Neural crest cell (in vitro differentiated cells): ENCODE measurements at regions not wholly inside any gene's neighbourhood (a gene's known extent, or its start where the extent isn't known, plus 50 kb on each side); places are given as distances from the start of the nearest gene placed in this dataset.

Source experiments
- DNase-seq: peaks from one replicate; pipeline ENCODE4 v3.0.0; 2021; ENCODE audit warnings: low read depth, mixed read lengths, low spot score
- H3K27ac Mint-ChIP-seq: one replicate; pipeline ENCODE4 v1.8.0; 2021; ENCODE audit warnings: mild to moderate bottlenecking, mixed read lengths; ENCODE audit not compliant: unreplicated experiment
- H3K27me3 Mint-ChIP-seq: 2 replicates; pipeline ENCODE4 v1.8.0; 2021; ENCODE audit warnings: low read depth, mild to moderate bottlenecking, mixed read lengths
- H3K36me3 Mint-ChIP-seq: 2 replicates; pipeline ENCODE4 v1.8.0; 2021; ENCODE audit warnings: low read depth, mild to moderate bottlenecking, mixed read lengths
- H3K4me1 Mint-ChIP-seq: 2 replicates; pipeline ENCODE4 v1.8.0; 2021; ENCODE audit warnings: mixed read lengths
- H3K4me3 Mint-ChIP-seq: one replicate; pipeline ENCODE4 v1.8.0; 2021; ENCODE audit warnings: mild to moderate bottlenecking, mixed read lengths
- H3K9me3 Mint-ChIP-seq: 2 replicates; pipeline ENCODE4 v1.8.0; 2021; ENCODE audit warnings: mixed read lengths
- TF ChIP-seq, protein P1 (sequence below): fragments of 200-600 bp; sonication (generic); conservative IDR thresholded peaks from 2 replicates; pipeline ENCODE4 v1.5.0; 2021; ENCODE audit warnings: antibody characterized with exemption, mild to moderate bottlenecking

DNA sequence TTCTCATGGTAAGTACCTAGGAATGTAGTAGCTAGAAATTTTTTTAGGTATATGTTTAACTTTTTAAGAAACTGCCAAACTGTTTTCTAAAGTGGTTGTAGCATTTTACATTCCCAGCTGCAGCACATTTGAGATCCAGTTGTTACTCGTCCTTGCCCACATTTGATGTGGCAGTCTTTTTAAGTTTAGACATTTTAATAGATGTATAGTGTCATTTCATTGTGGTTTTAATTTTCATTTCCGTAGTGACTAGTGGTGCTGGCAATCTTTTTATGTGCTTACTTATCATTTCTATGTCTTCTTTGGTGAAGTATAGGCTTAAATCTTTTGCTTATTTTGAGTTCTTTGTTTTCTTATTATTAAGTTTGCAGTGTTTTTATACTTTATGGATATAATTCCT, 171.6 kb downstream of the GAS1 start:
- TF ChIP-seq, protein P1, sequence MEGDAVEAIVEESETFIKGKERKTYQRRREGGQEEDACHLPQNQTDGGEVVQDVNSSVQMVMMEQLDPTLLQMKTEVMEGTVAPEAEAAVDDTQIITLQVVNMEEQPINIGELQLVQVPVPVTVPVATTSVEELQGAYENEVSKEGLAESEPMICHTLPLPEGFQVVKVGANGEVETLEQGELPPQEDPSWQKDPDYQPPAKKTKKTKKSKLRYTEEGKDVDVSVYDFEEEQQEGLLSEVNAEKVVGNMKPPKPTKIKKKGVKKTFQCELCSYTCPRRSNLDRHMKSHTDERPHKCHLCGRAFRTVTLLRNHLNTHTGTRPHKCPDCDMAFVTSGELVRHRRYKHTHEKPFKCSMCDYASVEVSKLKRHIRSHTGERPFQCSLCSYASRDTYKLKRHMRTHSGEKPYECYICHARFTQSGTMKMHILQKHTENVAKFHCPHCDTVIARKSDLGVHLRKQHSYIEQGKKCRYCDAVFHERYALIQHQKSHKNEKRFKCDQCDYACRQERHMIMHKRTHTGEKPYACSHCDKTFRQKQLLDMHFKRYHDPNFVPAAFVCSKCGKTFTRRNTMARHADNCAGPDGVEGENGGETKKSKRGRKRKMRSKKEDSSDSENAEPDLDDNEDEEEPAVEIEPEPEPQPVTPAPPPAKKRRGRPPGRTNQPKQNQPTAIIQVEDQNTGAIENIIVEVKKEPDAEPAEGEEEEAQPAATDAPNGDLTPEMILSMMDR = no peak
- Mint-ChIP-seq H3K27me3 (peaks cover 3% of the 10 kb centered on the region), H3K4me3 (no peak overlapping the region), H3K36me3 (no peaks in the 10 kb centered on the region), H3K27ac (no peak overlapping the region), H3K9me3 (no peaks in the 10 kb centered on the region), H3K4me1 (no peaks in the 10 kb centered on the region)
- DNase-seq = no peak

DNA sequence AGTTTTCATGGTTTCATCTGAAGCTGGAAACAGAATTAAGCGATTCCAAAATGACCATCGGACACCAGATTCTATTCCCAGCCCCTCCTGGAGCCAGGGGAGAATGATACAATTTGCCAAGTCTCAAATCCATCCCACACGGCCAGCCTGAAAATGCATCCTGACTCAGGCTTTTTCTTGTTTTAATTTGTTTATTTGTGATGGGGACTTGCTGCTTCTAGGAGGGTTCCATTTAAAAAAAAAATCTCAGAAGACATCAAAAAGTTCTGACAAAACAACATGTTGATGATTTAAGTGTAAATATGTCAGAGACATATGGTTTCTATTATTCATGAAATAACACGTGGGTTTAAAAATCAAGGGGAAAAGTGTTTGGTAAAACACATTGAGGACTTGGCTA, 173.2 kb downstream of the GAS1 start:
- Mint-ChIP-seq H3K9me3 (peaks cover 2% of the 10 kb centered on the region), H3K36me3 (no peaks in the 10 kb centered on the region), H3K4me3 (no peak overlapping the region), H3K4me1 (no peaks in the 10 kb centered on the region), H3K27ac (no peak overlapping the region), H3K27me3 (peaks cover 3% of the 10 kb centered on the region)
- TF ChIP-seq, protein P1 = no peak
- no peak for DNase-seq

- TF ChIP-seq, protein P1 = no peak
- Mint-ChIP-seq H3K9me3 (peaks cover 2% of the 10 kb centered on the region), H3K27me3 (peaks cover 3% of the 10 kb centered on the region), H3K4me1 (no peaks in the 10 kb centered on the region), H3K36me3 (no peaks in the 10 kb centered on the region), H3K27ac (no peak overlapping the region), H3K4me3 (no peak overlapping the region)
- DNase-seq = no peak
Observed at GRCh38 chr9:86773422-86773945, 173.8 kb downstream of the GAS1 start.

- Mint-ChIP-seq H3K9me3 (peaks cover 2% of the 10 kb centered on the region), H3K27me3 (peaks cover 3% of the 10 kb centered on the region), H3K36me3 (no peaks in the 10 kb centered on the region), H3K4me3 (no peak overlapping the region), H3K27ac (no peak overlapping the region), H3K4me1 (peaks cover 4% of the 10 kb centered on the region)
- TF ChIP-seq, protein P1 = no peak
- no peak for DNase-seq
Observed at GRCh38 chr9:86772635-86772993, 174.7 kb downstream of the GAS1 start.

GRCh38 chr9:86771941-86772634, 175.2 kb downstream of the GAS1 start:
- Mint-ChIP-seq H3K36me3 (no peaks in the 10 kb centered on the region), H3K27me3 (peaks cover 3% of the 10 kb centered on the region), H3K27ac (no peak overlapping the region), H3K4me3 (no peak overlapping the region), H3K4me1 (peaks cover 9% of the 10 kb centered on the region), H3K9me3 (peaks cover 2% of the 10 kb centered on the region)
- TF ChIP-seq, protein P1 = no peak
- DNase-seq = no peak
